Parathyroid adenoma (tissue), 2 donors: ENCODE measurements at regions not wholly inside any gene's neighbourhood (a gene's known extent, or its start where the extent isn't known, plus 50 kb on each side); places are given as distances from the start of the nearest gene placed in this dataset.

Experiments
- H2AFZ ChIP-seq: fragments of 300-600 bp; sonication (generic); one replicate; pipeline ENCODE4 v1.7.0; 2017; ENCODE audit warnings: antibody characterized with exemption, mild to moderate bottlenecking
- H3K27ac ChIP-seq: fragments of 300-600 bp; sonication (generic); one replicate; pipeline ENCODE4 v1.7.0; 2017
- H3K27me3 ChIP-seq: fragments of 300-600 bp; sonication (generic); one replicate; pipeline ENCODE4 v1.7.0; 2017; ENCODE audit warnings: low read length; ENCODE audit not compliant: control insufficient read depth, insufficient read depth
- H3K36me3 ChIP-seq: fragments of 300-600 bp; sonication (generic); one replicate; pipeline ENCODE4 v1.7.0; 2017; ENCODE audit warnings: low read length; ENCODE audit not compliant: control insufficient read depth, insufficient read depth
- H3K4me1 ChIP-seq: fragments of 300-600 bp; sonication (generic); one replicate; pipeline ENCODE4 v1.7.0; 2017; ENCODE audit warnings: control low read depth
- H3K4me2 ChIP-seq: fragments of 300-600 bp; sonication (generic); one replicate; pipeline ENCODE4 v1.7.0; 2017; ENCODE audit warnings: low read length
- H3K4me3 ChIP-seq: fragments of 300-600 bp; sonication (generic); one replicate; pipeline ENCODE4 v1.7.0; 2017; ENCODE audit warnings: low read depth, low read length
- H3K79me2 ChIP-seq: fragments of 300-600 bp; sonication (generic); one replicate; pipeline ENCODE4 v1.7.0; 2017; ENCODE audit warnings: control low read depth
- H3K9ac ChIP-seq: fragments of 300-600 bp; sonication (generic); one replicate; pipeline ENCODE4 v1.7.0; 2017; ENCODE audit warnings: mild to moderate bottlenecking
- H3K9me3 ChIP-seq: fragments of 300-600 bp; sonication (generic); one replicate; pipeline ENCODE4 v1.7.0; 2017; ENCODE audit warnings: low read length; ENCODE audit not compliant: control insufficient read depth
- CTCF ChIP-seq: fragments of 300-600 bp; sonication (generic); IDR thresholded peaks from one replicate; pipeline ENCODE4 v1.7.0; 2017; ENCODE audit warnings: antibody characterized with exemption, mild to moderate bottlenecking
- donor health status: primary hyperparathyroidism.

GRCh38 chr5:5609935-5610334 is 187.5 kb downstream of the ICE1 start:
- Histone ChIP-seq H3K27ac (no peak overlapping the region), H3K9ac (no peak overlapping the region), H3K4me2 (no peak overlapping the region), H2AFZ (no peak overlapping the region), H3K79me2 (no peaks in the 10 kb centered on the region), H3K36me3 (no peaks in the 10 kb centered on the region), H3K9me3 (no peaks in the 10 kb centered on the region), H3K4me1 (no peaks in the 10 kb centered on the region), H3K4me3 (no peak overlapping the region), H3K27me3 (no peaks in the 10 kb centered on the region)
- no peak for TF ChIP-seq CTCF

GRCh38 chr5:5605170-5605764 is 182.8 kb downstream of the ICE1 start:
- Histone ChIP-seq H3K27ac (no peak overlapping the region), H3K4me1 (no peaks in the 10 kb centered on the region), H2AFZ (no peak overlapping the region), H3K4me2 (no peak overlapping the region), H3K9me3 (no peaks in the 10 kb centered on the region), H3K36me3 (no peaks in the 10 kb centered on the region), H3K27me3 (no peaks in the 10 kb centered on the region), H3K4me3 (no peak overlapping the region), H3K9ac (no peak overlapping the region), H3K79me2 (no peaks in the 10 kb centered on the region)
- TF ChIP-seq CTCF, result no peak

- Histone ChIP-seq H3K27me3 (no peaks in the 10 kb centered on the region), H3K9ac (no peak overlapping the region), H2AFZ (no peak overlapping the region), H3K36me3 (no peaks in the 10 kb centered on the region), H3K4me3 (no peak overlapping the region), H3K4me1 (no peaks in the 10 kb centered on the region), H3K79me2 (no peaks in the 10 kb centered on the region), H3K4me2 (no peak overlapping the region), H3K9me3 (no peaks in the 10 kb centered on the region), H3K27ac (no peak overlapping the region)
- TF ChIP-seq CTCF, result no peak
Measured at GRCh38 chr5:5602554-5602953, 180.1 kb downstream of the ICE1 start.

GRCh38 chr5:5598547-5599113 is 176.2 kb downstream of the ICE1 start:
- no peak for TF ChIP-seq CTCF
- H3K27me3 ChIP-seq, result no peaks in the 10 kb centered on the region
- no peaks in the 10 kb centered on the region for H3K79me2 ChIP-seq
- no peak overlapping the region for H2AFZ ChIP-seq
- no peak overlapping the region for H3K4me3 ChIP-seq
- no peaks in the 10 kb centered on the region for H3K4me1 ChIP-seq
- no peaks in the 10 kb centered on the region for H3K36me3 ChIP-seq
- no peak overlapping the region for H3K4me2 ChIP-seq
- H3K27ac ChIP-seq, result no peak overlapping the region
- no peak overlapping the region for H3K9ac ChIP-seq
- no peaks in the 10 kb centered on the region for H3K9me3 ChIP-seq

- no peak overlapping the region for H3K4me2 ChIP-seq
- H3K4me1 ChIP-seq, result no peaks in the 10 kb centered on the region
- no peak overlapping the region for H3K27ac ChIP-seq
- H3K79me2 ChIP-seq, result no peaks in the 10 kb centered on the region
- H3K9me3 ChIP-seq, result no peaks in the 10 kb centered on the region
- no peaks in the 10 kb centered on the region for H3K27me3 ChIP-seq
- H3K36me3 ChIP-seq, result no peaks in the 10 kb centered on the region
- TF ChIP-seq CTCF, result no peak
- no peak overlapping the region for H3K4me3 ChIP-seq
- no peak overlapping the region for H2AFZ ChIP-seq
- no peak overlapping the region for H3K9ac ChIP-seq
Measured at GRCh38 chr5:5593391-5593790, 170.9 kb downstream of the ICE1 start.
